Astrocyte (in vitro differentiated cells and primary cell): ENCODE measurements at regions not wholly inside any gene's neighbourhood (a gene's known extent, or its start where the extent isn't known, plus 50 kb on each side); places are given as distances from the start of the nearest gene placed in this dataset.

Experiments used
- DNase-seq: peaks from one replicate; pipeline ENCODE4 v3.0.0-alpha.2; 2010; ENCODE audit warnings: low read depth
- FAIRE-seq: peaks from 2 replicates; lab custom pipeline; 2011; peaks lifted over from hg19 to GRCh38; lab: Jason Lieb, UNC
- H2AFZ ChIP-seq: 2 replicates; pipeline ENCODE4 v1.6.0; 2012; ENCODE audit warnings: low read depth, low read length, inconsistent platforms
- H3K27ac ChIP-seq: 2 replicates; pipeline ENCODE4 v1.5.1; 2011; ENCODE audit warnings: low read depth, low read length, inconsistent platforms
- H3K27me3 ChIP-seq: 2 replicates; pipeline ENCODE4 v1.6.0; 2011; ENCODE audit warnings: low read length, inconsistent platforms; ENCODE audit not compliant: insufficient read depth
- H3K36me3 ChIP-seq: 2 replicates; pipeline ENCODE4 v1.5.1; 2011; ENCODE audit warnings: low read length, inconsistent platforms; ENCODE audit not compliant: insufficient read depth
- H3K4me1 ChIP-seq: 2 replicates; pipeline ENCODE4 v1.5.1; 2011; ENCODE audit warnings: low read length, inconsistent platforms; ENCODE audit not compliant: insufficient read depth
- H3K4me2 ChIP-seq: 2 replicates; pipeline ENCODE4 v1.6.0; 2012; ENCODE audit warnings: low read length, inconsistent platforms
- H3K4me3 ChIP-seq: 2 replicates; pipeline ENCODE4 v1.5.1; 2011; ENCODE audit warnings: low read depth, mild to moderate bottlenecking, low read length, inconsistent platforms; ENCODE audit not compliant: insufficient read depth
- H3K79me2 ChIP-seq: 2 replicates; pipeline ENCODE4 v1.6.0; 2012; ENCODE audit warnings: mild to moderate bottlenecking, low read length, inconsistent platforms; ENCODE audit not compliant: insufficient read depth
- H3K9ac ChIP-seq: 2 replicates; pipeline ENCODE4 v1.6.0; 2012; ENCODE audit warnings: mild to moderate bottlenecking, low read length, inconsistent platforms
- H3K9me3 ChIP-seq: 2 replicates; pipeline ENCODE4 v1.5.1; 2012; ENCODE audit warnings: low read depth, mild to moderate bottlenecking, low read length, inconsistent platforms; ENCODE audit not compliant: insufficient read depth
- H4K20me1 ChIP-seq: 2 replicates; pipeline ENCODE4 v1.6.0; 2012; ENCODE audit warnings: low read length, inconsistent platforms; ENCODE audit not compliant: insufficient read depth
- H3K27ac Mint-ChIP-seq: one replicate; pipeline ENCODE4 v1.8.0; 2021; ENCODE audit warnings: mild to moderate bottlenecking, mixed read lengths; ENCODE audit not compliant: unreplicated experiment
- H3K27me3 Mint-ChIP-seq: one replicate; pipeline ENCODE4 v1.8.0; 2021; ENCODE audit warnings: low read depth, mixed read lengths; ENCODE audit not compliant: unreplicated experiment
- H3K36me3 Mint-ChIP-seq: one replicate; pipeline ENCODE4 v1.8.0; 2021; ENCODE audit warnings: low read depth, mixed read lengths; ENCODE audit not compliant: unreplicated experiment
- H3K4me1 Mint-ChIP-seq: one replicate; pipeline ENCODE4 v1.8.0; 2021; ENCODE audit warnings: low read depth, mixed read lengths; ENCODE audit not compliant: unreplicated experiment
- H3K4me3 Mint-ChIP-seq: one replicate; pipeline ENCODE4 v1.8.0; 2021; ENCODE audit warnings: mild to moderate bottlenecking, moderate library complexity, mixed read lengths; ENCODE audit not compliant: unreplicated experiment
- H3K9me3 Mint-ChIP-seq: one replicate; pipeline ENCODE4 v1.8.0; 2021; ENCODE audit warnings: mild to moderate bottlenecking, mixed read lengths; ENCODE audit not compliant: unreplicated experiment
- CTCF ChIP-seq: IDR thresholded peaks from 2 replicates; pipeline ENCODE4 v1.5.1; 2011; ENCODE audit warnings: low read depth, mild to moderate bottlenecking, inconsistent platforms, low read length, moderate library complexity; ENCODE audit not compliant: insufficient read depth
- EZH2 ChIP-seq: IDR thresholded peaks from 2 replicates; pipeline ENCODE4 v1.6.1; 2012; ENCODE audit warnings: mild to moderate bottlenecking, low read length, inconsistent platforms; ENCODE audit not compliant: insufficient read depth

GRCh38 chr7:55273186-55273980 is 91.8 kb upstream of the LANCL2 start:
- Mint-ChIP-seq H3K4me3 (no peak overlapping the region), H3K36me3 (no peaks in the 10 kb centered on the region), H3K9me3 (no peaks in the 10 kb centered on the region), H3K27ac (no peak overlapping the region), H3K27me3 (peaks cover 56% of the 10 kb centered on the region), H3K4me1 (peaks cover 3% of the 10 kb centered on the region)
- Histone ChIP-seq H3K36me3 (no peaks in the 10 kb centered on the region), H3K27me3 (peaks cover 10% of the 10 kb centered on the region), H3K9me3 (no peaks in the 10 kb centered on the region), H3K4me1 (no peaks in the 10 kb centered on the region), H3K9ac (no peak overlapping the region), H3K79me2 (no peaks in the 10 kb centered on the region), H2AFZ (no peak overlapping the region), H3K4me3 (no peak overlapping the region), H3K27ac (no peak overlapping the region), H4K20me1 (no peaks in the 10 kb centered on the region), H3K4me2 (no peak overlapping the region)
- FAIRE-seq (no peak), DNase-seq (no peak)
- TF ChIP-seq CTCF (no peak), EZH2 (no peak)

DNA sequence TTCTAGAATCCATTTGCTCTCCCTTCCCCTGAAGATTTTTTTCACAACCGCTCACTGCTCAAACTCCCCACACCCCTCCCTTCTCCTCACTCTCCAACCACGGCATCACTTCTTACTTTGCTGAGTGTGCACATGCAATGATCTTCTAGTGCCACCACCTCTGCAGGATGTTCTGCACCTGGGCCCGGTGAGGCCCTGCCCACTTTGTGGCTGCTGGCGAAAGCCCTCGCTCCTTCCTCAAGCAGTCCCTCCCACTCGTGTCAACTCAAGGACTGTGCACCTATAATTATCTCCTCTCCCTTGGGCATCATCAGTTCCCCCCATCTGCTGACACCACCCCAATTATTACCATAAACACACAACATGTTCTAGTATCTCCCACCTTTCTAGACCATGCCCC is 91.0 kb upstream of the LANCL2 start:
- FAIRE-seq (no peak), DNase-seq (no peak)
- Histone ChIP-seq H3K9ac (no peak overlapping the region), H4K20me1 (no peaks in the 10 kb centered on the region), H3K4me2 (no peak overlapping the region), H3K27ac (no peak overlapping the region), H2AFZ (no peak overlapping the region), H3K9me3 (no peaks in the 10 kb centered on the region), H3K4me1 (no peaks in the 10 kb centered on the region), H3K36me3 (no peaks in the 10 kb centered on the region), H3K4me3 (no peak overlapping the region), H3K79me2 (no peaks in the 10 kb centered on the region), H3K27me3 (peaks cover 12% of the 10 kb centered on the region)
- TF ChIP-seq EZH2 (no peak), CTCF (no peak)
- H3K9me3 Mint-ChIP-seq: no peaks in the 10 kb centered on the region
- H3K4me1 Mint-ChIP-seq: peaks cover 3% of the 10 kb centered on the region
- no peak overlapping the region for H3K4me3 Mint-ChIP-seq
- H3K27me3 Mint-ChIP-seq: peaks cover 57% of the 10 kb centered on the region
- no peak overlapping the region for H3K27ac Mint-ChIP-seq
- H3K36me3 Mint-ChIP-seq: no peaks in the 10 kb centered on the region
